ENCODE measurements at regions not wholly inside any gene's neighbourhood (a gene's known extent, or its start where the extent isn't known, plus 50 kb on each side); places are given as distances from the start of the nearest gene placed in this dataset.

DNA sequence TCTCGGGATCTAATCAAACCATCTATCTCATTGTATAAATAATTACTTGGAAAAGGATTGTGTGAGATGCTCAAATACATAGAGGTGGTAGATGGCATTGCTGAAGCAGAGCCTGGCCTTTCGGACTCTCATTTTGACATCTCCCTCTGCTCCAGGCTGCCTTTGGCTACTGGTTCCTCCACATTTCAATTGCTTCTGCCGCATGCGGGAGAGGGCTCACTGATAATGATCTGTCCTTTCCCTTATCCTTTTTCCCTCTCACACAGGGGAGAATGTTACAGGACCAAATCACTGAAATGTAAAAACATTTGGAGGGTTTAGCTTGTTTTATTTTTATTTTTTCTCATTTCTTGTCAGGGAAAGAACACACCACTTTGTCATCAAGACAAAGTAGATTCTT is 380.6 kb upstream of the UBE2E3 start:
- no peak for TF ChIP-seq EP300 (IDR thresholded peaks at IDR 0.05; ENCODE audit: borderline replicate concordance in 1 of 2, low read depth in 1 of 2, low read length in 1 of 2)
- no peak for TF ChIP-seq SMC3 (IDR thresholded peaks at IDR 0.05; ENCODE audit: low read depth, low read length)
- TF ChIP-seq, protein P1, sequence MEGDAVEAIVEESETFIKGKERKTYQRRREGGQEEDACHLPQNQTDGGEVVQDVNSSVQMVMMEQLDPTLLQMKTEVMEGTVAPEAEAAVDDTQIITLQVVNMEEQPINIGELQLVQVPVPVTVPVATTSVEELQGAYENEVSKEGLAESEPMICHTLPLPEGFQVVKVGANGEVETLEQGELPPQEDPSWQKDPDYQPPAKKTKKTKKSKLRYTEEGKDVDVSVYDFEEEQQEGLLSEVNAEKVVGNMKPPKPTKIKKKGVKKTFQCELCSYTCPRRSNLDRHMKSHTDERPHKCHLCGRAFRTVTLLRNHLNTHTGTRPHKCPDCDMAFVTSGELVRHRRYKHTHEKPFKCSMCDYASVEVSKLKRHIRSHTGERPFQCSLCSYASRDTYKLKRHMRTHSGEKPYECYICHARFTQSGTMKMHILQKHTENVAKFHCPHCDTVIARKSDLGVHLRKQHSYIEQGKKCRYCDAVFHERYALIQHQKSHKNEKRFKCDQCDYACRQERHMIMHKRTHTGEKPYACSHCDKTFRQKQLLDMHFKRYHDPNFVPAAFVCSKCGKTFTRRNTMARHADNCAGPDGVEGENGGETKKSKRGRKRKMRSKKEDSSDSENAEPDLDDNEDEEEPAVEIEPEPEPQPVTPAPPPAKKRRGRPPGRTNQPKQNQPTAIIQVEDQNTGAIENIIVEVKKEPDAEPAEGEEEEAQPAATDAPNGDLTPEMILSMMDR (IDR thresholded peaks at IDR 0.05): no peak
- TF ChIP-seq, protein P2, sequence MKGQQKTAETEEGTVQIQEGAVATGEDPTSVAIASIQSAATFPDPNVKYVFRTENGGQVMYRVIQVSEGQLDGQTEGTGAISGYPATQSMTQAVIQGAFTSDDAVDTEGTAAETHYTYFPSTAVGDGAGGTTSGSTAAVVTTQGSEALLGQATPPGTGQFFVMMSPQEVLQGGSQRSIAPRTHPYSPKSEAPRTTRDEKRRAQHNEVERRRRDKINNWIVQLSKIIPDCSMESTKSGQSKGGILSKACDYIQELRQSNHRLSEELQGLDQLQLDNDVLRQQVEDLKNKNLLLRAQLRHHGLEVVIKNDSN (IDR thresholded peaks at IDR 0.05; ENCODE audit: borderline replicate concordance, low read depth): no peak
- no peak for TF ChIP-seq RAD21 (IDR thresholded peaks at IDR 0.05; ENCODE audit: low read length)
- TF ChIP-seq TCF12 (IDR thresholded peaks at IDR 0.05): no peak
- TF ChIP-seq JUND (IDR thresholded peaks at IDR 0.05): no peak
- TF ChIP-seq, protein P3, sequence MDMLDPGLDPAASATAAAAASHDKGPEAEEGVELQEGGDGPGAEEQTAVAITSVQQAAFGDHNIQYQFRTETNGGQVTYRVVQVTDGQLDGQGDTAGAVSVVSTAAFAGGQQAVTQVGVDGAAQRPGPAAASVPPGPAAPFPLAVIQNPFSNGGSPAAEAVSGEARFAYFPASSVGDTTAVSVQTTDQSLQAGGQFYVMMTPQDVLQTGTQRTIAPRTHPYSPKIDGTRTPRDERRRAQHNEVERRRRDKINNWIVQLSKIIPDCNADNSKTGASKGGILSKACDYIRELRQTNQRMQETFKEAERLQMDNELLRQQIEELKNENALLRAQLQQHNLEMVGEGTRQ (IDR thresholded peaks at IDR 0.05; ENCODE audit: borderline replicate concordance, low read depth, low read length): no peak
- TF ChIP-seq, protein P4, sequence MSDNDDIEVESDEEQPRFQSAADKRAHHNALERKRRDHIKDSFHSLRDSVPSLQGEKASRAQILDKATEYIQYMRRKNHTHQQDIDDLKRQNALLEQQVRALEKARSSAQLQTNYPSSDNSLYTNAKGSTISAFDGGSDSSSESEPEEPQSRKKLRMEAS (IDR thresholded peaks at IDR 0.05; ENCODE audit: low read depth): no peak
- no peak for TF ChIP-seq RXRA (IDR thresholded peaks at IDR 0.05; ENCODE audit: borderline replicate concordance, low read depth)
- no peak for TF ChIP-seq RFX5 (IDR thresholded peaks at IDR 0.05; ENCODE audit: low read length)
- TF ChIP-seq, protein P5, sequence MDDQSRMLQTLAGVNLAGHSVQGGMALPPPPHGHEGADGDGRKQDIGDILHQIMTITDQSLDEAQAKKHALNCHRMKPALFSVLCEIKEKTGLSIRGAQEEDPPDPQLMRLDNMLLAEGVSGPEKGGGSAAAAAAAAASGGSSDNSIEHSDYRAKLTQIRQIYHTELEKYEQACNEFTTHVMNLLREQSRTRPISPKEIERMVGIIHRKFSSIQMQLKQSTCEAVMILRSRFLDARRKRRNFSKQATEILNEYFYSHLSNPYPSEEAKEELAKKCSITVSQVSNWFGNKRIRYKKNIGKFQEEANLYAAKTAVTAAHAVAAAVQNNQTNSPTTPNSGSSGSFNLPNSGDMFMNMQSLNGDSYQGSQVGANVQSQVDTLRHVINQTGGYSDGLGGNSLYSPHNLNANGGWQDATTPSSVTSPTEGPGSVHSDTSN (IDR thresholded peaks at IDR 0.05): no peak
- no peak for TF ChIP-seq NFIC (IDR thresholded peaks at IDR 0.05; ENCODE audit: borderline replicate concordance)

All from SK-N-SH (cell line).